Gastroesophageal sphincter (tissue), 3 donors: ENCODE measurements at regions not wholly inside any gene's neighbourhood (a gene's known extent, or its start where the extent isn't known, plus 50 kb on each side); places are given as distances from the start of the nearest gene placed in this dataset.

Source experiments
- EP300 ChIP-seq: sonication (generic); formaldehyde crosslinking; IDR thresholded peaks from one replicate; pipeline ENCODE4 v1.6.1; 2017; ENCODE audit warnings: antibody characterized with exemption, mild to moderate bottlenecking
- POLR2A ChIP-seq, 2 donors: fragments of 450-650 bp; IDR thresholded peaks; one replicate each; pipeline ENCODE4 v1.6.1; 2017; ENCODE audit warnings: antibody characterized with exemption in 2 of 2, mild to moderate bottlenecking in 2 of 2, moderate library complexity in 1 of 2
- POLR2AphosphoS5 ChIP-seq: sonication (generic); formaldehyde crosslinking; IDR thresholded peaks from one replicate; pipeline ENCODE4 v1.6.1; 2017; ENCODE audit warnings: antibody characterized with exemption
- TF ChIP-seq, protein P1 (sequence below), 4 experiments: fragments of 200-600 bp in 2 of 4; fragments of 450-650 bp in 2 of 4; sonication (generic) in 1 of 4; IDR thresholded peaks; one replicate each; pipeline ENCODE4 v1.5.1; 2017 to 2019; ENCODE audit warnings: antibody characterized with exemption in 4 of 4, mild to moderate bottlenecking in 2 of 4, moderate library complexity in 2 of 4

GRCh38 chr6:80579391-80580023 is 473.0 kb downstream of the BCKDHB start:
- TF ChIP-seq, protein P1, sequence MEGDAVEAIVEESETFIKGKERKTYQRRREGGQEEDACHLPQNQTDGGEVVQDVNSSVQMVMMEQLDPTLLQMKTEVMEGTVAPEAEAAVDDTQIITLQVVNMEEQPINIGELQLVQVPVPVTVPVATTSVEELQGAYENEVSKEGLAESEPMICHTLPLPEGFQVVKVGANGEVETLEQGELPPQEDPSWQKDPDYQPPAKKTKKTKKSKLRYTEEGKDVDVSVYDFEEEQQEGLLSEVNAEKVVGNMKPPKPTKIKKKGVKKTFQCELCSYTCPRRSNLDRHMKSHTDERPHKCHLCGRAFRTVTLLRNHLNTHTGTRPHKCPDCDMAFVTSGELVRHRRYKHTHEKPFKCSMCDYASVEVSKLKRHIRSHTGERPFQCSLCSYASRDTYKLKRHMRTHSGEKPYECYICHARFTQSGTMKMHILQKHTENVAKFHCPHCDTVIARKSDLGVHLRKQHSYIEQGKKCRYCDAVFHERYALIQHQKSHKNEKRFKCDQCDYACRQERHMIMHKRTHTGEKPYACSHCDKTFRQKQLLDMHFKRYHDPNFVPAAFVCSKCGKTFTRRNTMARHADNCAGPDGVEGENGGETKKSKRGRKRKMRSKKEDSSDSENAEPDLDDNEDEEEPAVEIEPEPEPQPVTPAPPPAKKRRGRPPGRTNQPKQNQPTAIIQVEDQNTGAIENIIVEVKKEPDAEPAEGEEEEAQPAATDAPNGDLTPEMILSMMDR (IDR thresholded peaks at IDR 0.05): no peak
- TF ChIP-seq EP300 (no peak), POLR2A (IDR thresholded peaks at IDR 0.05) (no peak), POLR2AphosphoS5 (no peak)
